COR-L47 (cell line): ENCODE measurements at regions not wholly inside any gene's neighbourhood (a gene's known extent, or its start where the extent isn't known, plus 50 kb on each side); places are given as distances from the start of the nearest gene placed in this dataset.
"Not testable (repeated sequence)": the region's sequence is repeated elsewhere in the genome, so short reads cannot be mapped to it uniquely, and the experiment has no call there.

Experiments
- DNase-seq: peaks from one replicate; lab custom pipeline; 2025; lab: John Stamatoyannopoulos, UW

- DNase-seq = no peak
Observed at GRCh38 chr7:82562716-82563404, 119.3 kb upstream of the CACNA2D1 start.

DNA sequence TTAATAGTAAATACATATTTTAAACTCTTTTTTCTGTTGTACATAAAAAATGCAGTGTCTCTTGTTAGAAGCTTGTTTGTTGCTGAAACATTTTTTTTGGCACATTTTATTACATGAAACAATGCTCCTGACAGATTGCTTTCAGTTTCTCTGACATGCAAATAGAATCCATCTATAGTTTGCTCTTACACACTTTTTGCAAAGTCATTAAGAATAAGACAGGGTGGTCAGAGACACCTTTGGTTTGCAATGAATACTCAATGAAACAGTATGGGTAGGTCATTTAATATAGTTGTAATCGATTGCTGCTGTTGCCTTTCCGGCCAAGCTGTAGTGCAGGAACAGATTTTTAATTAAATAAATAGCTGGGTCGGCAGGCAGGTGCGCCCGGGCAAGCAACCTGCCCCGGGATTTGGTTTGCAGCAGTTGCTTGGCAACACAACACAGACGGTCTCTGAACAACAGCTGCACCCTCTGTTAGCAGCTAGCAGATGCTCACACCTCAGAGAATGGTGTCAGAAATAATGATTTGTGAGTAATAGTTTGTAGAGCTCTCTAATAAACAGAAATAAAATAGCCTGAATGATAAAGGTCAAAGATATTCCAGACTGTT is 115.7 kb upstream of the CACNA2D1 start:
- peak; percentile 93 for DNase-seq

- DNase-seq = no peak
Observed at GRCh38 chr7:82549616-82550285, 106.2 kb upstream of the CACNA2D1 start.

DNA sequence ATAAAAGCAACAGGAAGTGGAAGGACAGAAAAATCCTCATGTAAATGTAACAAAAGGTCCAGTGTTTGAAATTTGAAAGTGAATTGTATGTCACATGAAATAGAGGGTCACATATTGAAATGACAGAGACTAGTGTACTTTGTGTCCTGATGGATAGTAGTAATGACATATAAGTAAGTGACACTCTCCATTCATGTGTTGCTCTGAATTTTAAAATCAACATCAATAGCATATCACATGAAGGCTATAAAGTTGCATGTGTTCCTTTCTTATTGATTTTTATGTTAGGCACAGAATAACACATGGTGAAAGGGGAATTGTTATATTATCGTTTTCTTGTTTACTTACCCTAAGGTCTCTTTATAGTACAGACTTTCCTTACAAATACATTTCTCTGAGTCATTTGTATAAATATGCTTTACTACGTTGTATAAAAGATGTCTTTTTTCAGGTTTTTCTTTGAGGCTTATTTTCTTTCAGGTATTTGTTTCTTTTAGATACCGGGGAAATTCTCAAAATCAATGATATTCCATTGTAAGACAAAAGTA is 104.6 kb upstream of the CACNA2D1 start:
- DNase-seq = no peak

DNA sequence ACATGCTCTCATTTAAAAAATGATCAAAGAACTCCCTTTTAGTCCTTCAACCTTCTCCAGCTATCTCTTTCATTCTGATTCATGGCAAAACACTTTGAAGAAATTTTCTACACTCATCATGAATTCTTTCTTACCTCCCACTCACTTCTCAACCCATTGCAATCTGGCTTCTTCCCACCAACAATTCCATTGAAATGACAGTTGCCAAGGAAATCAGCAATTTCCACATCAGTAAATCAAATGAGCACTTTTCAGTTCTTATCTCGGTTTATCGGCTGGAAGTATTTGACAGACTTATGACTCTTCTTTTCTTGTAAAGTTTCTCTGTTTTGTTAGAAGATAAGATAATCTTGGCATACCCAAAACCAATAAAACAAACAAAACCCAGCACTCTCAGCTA is 99.1 kb upstream of the CACNA2D1 start:
- DNase-seq = no peak

GRCh38 chr7:82539969-82540368 is 96.4 kb upstream of the CACNA2D1 start:
- DNase-seq = no peak

DNA sequence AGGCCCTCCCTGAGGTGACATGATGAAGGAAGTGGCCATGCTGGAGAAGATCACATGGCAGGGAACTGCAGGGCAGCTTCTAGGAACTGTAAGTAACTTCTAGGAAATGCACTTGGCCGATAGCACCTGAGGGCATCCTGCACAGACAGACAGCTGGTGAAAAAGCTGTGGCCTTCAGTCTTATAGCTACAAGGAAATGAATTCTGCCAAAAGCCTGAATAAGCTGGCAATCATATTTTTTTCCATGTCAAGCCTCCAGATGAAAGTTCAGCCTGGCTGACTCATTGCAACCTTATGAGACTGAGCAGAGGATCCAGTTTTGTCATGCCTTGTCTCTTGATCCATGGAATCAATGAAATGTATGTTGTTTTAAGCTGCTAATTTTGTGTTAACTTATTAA is 91.1 kb upstream of the CACNA2D1 start:
- DNase-seq = no peak

DNA sequence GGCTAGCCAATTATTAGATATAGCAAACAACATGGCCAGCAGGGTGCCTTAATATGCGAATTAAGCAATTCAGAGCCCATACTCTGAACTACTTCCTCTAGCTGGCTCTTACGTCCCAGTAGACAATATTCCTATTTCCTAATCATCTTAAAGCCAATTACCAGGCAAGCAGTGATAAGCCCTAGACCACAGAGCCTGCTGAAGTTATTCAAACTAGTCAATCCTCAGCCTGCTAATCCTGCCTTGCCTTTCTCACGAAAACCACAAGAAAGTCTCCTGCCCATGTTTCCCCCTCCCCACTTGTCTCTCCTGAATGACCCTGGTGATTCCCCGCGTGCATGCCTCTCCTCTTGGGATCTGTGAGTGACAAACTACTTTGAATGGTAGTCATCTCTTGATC is 86.8 kb upstream of the CACNA2D1 start:
- no peak for DNase-seq

GRCh38 chr7:82528577-82529310 is 85.2 kb upstream of the CACNA2D1 start:
- DNase-seq = no peak

GRCh38 chr7:82527851-82528250 is 84.3 kb upstream of the CACNA2D1 start:
- no peak for DNase-seq

DNA sequence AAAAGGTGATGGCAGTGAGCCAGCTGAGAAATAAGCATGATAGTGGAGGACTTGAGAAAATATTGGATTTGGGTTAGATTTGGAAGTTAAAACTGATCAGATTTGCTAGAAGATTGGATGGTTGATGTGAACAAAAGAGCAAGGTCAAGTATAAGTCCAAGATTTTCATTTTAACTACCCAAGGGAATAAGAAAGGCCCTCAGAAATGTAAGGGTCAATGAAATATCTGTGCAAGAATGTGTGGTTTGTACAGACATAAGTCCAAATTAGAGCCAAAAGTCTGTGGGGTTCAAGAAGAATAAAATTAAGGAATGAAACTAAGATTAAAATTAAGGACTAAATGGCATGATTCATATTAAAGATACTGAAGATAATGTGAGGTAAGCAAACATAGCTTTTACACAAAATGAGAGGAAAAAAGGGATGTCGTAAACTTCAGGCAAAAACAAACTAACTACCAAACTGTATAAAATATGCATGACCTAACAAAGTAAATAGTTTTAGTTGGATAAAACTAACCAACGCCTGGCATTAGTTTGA is 78.4 kb upstream of the CACNA2D1 start:
- no peak for DNase-seq

GRCh38 chr7:82517050-82517449 is 73.5 kb upstream of the CACNA2D1 start:
- no peak for DNase-seq

DNA sequence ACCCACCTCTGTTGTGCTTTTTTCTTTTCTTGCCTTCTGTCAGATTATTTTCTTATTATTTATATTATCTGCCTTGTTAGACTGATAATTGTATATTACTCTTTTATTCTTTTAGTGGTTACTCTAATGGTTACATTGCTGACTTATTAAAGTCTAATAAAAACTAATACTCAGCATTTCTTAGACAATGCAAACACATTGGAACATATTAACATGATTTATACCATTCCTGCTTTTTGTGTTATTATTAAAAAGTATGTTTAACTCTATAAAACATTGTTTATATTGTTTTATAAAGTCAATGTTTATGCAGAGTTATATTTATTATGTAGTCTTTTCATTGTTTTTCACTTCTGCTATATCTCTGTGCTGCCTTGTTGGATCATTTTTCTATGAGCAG is 68.0 kb upstream of the CACNA2D1 start:
- no peak for DNase-seq

GRCh38 chr7:82507976-82508677 is 64.5 kb upstream of the CACNA2D1 start:
- DNase-seq = peak; percentile 31

DNA sequence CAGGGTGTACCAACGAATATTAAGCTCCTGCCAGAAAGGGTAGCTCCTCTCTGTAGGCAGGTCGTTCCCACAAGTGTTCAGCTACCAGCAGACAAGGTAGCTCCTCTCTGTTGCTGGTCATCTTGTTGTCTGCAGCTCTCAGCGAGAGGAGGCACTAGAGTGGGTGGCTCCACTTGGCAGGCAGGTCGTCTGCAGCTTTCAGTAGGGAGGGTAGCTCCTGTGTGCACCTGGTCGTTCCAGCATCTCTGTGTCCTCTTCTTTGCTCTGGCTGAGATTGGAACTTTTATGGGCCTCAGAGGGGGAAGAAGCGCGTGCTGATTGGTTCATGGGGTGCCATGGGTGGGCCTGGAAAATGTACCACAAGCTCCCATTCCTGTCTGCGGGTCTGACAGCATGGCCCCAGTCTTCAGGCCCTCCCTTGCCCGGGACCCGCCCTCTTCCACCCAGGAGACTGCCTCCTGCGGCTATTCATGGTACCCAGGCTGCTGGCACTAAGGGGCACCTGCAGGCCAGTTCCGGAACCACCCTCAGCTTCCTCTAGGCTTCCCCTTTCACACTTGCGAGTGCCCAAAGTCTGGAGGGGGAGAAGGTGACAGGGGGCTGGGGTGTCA is 63.9 kb upstream of the CACNA2D1 start:
- peak; percentile 31 for DNase-seq

GRCh38 chr7:82506702-82507101 is 63.1 kb upstream of the CACNA2D1 start:
- no peak for DNase-seq

DNA sequence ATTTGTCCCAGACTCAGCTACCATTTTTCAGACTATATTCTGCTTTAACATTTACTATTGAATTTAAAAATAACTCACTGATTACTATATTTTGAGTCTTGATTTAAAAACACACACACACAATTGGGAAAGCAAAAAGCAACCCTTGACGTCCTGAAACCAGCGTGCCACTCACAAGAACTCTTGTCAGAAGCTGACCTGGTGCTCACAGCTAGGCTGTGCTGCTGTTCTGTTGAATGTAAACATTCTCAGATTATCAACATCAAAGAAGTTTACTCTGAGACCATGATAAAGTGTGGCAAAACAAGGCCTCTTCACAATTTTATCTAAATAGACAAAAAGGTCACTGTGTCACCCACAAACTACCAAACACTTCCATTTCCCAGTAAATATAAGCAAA is 62.6 kb upstream of the CACNA2D1 start:
- no peak for DNase-seq

GRCh38 chr7:82501346-82501745 is 57.8 kb upstream of the CACNA2D1 start:
- DNase-seq = no peak

GRCh38 chr7:82499546-82499945 is 56.0 kb upstream of the CACNA2D1 start:
- not testable (repeated sequence) for DNase-seq

DNA sequence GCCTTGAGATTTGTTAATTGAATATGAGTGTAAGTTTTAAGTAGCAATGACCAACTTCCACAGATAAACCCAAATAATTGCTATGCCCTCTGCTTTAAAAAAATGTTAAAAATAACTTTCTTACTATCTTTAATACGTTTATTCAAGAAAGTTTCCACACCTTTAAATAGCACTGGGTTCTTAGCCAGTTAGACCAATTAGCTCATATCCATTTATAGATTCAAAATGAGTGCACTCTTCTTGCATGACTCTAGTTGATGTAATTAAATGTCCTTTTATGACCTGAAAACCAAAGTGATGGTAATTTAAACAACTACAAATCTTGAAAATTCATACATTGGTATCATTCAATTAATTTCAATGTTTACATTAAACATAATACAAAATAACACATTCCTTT is 50.8 kb upstream of the CACNA2D1 start:
- DNase-seq = no peak
